ENCODE measurements at regions not wholly inside any gene's neighbourhood (a gene's known extent, or its start where the extent isn't known, plus 50 kb on each side); places are given as distances from the start of the nearest gene placed in this dataset.
"Not testable (repeated sequence)": the region's sequence is repeated elsewhere in the genome, so short reads cannot be mapped to it uniquely, and the experiment has no call there.

DNA sequence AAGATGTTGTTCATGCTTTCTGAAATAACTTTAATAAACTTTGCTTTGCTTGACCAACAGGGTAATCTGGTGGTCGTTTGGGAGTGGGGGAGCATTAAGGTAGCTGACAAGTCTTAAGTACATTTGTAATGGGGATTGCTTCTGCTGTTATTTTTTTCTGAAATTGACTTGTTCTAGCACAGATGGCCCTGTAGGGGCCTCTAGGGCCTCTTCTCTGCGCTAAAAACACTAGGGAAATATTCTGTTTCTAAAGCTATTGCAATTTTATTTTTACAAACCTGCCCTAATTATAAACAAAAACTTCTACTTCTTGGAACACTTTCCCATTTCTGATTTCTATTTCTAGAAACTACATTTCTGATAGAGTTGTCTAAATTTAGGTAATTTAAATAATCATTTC, 191.3 kb upstream of the KCNJ3 start:
- DNase-seq (ENCODE audit: low read depth): no peak

DNA sequence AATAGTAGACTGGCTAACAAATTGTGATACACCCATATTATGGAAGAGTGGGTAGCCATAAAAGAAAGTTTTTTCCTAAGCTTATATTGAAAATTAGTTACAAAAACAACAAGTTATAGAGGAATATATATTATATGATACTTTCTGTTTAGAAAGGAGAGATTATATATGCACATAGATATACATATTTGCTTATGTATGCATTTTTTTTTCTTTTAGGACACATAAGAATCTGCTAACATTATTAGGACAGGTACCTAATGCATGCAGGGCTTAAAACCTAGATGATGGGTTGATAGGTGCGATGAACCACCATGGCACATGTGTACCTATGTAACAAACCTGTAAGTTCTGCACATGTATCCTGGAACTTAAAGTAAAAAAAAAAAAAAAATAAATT, 179.6 kb upstream of the KCNJ3 start:
- no peak for DNase-seq (ENCODE audit: low read depth)

DNA sequence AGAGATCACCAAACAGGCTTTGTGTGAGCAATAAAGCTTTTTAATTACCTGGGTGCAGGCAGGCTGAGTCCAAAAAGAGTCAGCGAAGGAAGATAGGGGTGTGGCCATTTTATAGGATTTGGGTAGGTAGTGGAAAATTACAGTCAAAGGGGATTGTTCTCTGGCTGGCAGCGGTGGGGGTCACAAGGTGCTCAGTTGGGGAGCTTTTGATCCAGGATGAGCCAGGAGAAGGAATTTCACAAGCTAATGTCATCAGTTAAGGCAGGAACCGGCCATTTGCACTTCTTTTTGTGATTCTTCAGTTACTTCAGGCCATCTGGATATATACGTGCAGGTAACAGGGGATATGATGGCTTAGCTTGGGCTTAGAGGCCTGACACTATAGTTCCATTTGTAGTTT, 177.5 kb upstream of the KCNJ3 start:
- not testable (repeated sequence) for DNase-seq (ENCODE audit: low read depth)

DNA sequence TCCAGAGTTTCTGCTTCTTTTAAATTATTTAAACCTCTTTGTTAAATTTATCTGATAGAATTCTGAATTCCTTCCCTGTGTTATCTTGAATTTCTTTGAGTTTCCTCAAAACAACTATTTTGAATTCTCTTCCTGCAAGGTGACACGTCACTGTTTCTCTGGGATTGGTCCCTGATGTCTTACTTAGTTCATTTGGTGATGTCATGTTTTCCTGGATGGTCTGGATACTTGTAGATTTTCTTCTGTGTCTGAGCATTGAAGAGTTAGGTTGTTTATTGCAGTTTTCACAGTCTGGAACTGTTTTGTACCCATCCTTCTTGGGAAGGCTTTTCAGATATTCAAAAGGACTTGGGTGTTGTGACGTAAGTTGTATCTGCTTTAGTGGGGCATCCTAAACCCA, 172.3 kb upstream of the KCNJ3 start:
- no peak for DNase-seq (ENCODE audit: low read depth)

DNA sequence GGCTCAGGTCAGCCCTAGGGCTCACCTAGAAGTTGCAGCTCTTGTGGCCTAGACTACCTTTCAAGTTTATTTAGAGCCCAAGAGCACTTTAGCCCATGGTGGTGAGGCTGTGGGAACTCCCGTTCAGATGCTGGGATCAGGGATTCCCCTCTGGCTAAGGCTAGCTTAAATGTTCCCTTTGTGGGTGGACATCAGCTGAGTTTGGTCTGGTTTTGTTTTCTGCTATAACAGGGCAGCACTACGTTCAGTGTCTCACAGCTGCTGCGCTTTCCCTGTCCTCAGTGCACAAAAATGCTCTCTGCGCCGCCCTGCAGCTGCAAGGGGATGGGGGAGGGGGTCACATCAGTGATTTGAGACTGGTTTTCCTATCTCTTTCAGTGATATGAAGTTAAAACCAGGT, 170.5 kb upstream of the KCNJ3 start:
- DNase-seq (ENCODE audit: low read depth): no peak

DNA sequence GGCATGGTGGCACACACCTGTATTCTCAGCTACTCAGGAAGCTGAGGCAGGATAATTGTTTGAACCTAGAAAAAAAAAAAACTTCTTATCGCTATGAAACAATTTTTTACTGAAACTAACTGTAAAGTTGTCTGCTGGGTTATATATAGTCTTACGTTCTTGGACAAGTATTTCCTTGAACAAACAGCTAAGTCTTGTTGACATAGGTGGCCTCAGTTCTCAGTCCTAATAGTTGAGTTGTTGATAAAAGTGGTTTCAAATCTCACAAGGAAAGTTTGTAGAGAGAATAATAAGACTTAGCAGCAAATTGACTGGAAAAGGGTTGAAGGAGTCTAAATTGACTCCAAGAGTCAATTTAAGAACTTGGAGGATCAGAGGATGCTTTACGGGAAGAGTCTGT, 166.5 kb upstream of the KCNJ3 start:
- no peak for DNase-seq (ENCODE audit: low read depth)

DNA sequence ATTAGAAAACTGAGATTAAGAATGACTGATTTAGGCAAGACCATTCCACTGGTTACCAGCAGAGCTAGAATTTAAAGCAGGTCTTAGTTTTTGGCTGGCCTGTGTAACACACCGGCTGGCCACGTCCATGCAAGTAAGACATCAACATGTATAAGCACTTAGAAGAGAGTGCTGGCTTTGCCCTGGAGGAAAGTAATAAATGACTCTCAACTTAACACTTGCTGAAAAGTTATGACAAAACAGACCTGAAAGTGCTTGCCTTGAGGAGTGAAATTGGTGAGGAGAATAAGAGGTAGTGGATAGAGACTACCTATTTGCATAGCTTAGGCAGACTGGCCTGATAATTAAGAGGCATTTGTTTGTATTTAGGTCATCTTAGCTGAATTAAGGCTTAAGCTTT, 165.7 kb upstream of the KCNJ3 start:
- DNase-seq (ENCODE audit: low read depth): no peak

DNA sequence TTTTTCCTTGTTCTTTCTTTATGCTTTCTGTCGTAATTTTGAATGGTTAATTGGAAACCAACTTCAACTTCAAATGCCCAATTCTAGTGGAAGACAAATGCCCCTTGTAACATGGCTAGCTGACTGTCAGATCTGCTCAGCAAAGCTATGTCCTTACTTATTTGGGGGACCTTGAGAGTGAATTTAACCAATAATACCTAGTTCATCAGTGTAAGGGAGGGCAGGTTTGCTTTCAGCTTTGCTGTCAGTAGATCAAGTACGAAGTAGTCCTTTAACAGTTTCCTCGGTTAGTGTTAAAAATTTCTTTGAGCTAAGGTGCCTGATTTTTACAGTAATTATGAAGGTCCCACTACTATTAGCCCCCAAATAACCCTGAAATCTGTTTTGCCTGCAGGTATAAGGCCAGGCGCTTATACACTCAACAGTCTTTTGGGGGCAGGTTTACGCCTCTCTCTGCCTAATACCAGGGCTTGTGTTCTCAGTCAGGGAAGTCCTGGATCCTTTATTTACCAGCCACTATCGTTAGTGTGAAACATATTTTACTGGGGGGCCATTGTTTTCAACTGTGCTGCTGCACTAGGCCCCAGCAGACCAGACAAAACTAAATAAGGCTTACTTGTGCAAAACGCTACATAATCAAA, 165.1 kb upstream of the KCNJ3 start:
- no peak for DNase-seq (ENCODE audit: low read depth)

DNA sequence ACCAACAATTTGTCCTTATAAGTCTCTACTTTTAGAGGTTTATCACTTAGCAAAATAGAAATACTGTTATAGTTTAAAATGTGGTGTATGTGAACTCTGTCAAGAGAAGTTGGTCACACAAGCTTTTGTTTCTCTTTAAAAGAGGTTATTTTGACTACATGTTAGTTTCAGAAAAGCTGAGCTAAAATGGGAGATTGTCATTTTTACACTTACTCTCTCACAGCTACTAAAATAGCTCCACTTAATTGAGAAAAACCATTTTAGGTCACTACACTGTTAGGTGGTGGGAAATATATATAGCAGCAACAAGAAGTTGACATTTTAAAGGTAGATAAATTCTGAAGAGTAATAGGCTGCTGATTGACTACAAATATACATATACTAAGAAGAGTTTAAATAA, 161.5 kb upstream of the KCNJ3 start:
- DNase-seq (ENCODE audit: low read depth): no peak

DNA sequence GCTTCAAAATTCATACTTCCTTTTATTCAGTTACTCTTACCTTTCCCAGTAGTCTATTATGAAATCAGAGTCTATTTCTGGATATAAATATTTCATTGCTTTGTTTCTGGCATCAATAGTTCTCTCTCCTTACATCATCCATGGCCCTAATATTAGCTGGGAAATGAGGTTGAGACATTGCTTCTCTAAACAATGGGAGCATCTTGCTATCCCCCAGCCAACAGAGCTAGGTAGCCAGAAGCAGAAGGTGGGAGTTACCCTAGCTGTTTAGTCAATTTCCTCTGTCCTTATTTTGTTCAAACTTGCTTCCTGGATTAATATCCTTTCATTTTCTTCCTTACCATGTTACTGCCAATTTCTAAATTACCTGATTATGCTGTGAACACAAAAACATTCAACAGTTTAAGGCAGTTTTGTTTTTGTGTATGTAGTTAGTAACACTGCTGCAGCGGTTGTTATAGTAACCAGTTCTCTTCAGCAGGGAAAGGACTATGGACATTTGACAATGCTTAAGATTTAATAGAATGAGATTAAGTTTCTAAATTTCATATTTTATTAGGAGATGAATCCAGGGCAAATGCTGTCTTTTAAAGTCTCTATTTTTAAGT, 160.5 kb upstream of the KCNJ3 start:
- no peak for DNase-seq (ENCODE audit: low read depth)

DNA sequence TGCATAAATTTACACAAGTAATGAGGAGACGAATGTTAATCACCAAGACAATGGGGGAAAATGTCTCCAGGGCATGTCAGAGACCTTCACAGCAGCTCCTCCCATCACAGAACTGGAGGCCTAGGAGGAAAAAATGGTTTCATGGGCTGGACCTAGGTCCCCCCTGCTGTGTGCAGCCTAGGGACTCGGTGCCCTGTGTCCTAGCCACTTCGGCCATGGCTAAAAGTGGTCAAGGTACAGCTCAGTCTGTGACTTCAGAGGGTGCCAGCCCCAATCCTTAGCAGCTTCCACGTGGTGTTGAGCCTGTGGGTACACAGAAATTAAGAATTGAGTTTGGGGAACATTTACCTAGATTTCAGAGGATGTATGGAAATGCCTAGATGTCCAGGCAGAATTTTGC, 152.2 kb upstream of the KCNJ3 start:
- no peak for DNase-seq (ENCODE audit: low read depth)

DNA sequence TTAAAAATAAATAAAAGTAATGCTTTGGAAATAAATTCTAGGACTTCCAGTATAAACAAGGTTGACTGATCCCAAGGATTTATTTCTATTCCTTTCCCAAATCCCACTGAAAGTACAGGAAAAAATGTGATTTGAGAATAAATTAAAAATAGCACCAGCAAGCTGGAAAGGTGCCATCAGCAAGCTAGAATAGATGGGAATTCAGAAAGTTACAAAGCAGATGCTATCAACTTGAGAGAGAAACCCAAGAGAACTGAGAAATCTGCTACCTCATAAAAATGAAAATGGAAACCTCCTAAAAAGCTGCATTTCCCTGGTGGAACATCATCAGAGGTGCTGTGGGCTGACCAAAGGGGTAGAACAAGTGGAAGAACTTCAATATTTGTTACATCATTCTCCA, 148.6 kb upstream of the KCNJ3 start:
- DNase-seq (ENCODE audit: low read depth): no peak

DNA sequence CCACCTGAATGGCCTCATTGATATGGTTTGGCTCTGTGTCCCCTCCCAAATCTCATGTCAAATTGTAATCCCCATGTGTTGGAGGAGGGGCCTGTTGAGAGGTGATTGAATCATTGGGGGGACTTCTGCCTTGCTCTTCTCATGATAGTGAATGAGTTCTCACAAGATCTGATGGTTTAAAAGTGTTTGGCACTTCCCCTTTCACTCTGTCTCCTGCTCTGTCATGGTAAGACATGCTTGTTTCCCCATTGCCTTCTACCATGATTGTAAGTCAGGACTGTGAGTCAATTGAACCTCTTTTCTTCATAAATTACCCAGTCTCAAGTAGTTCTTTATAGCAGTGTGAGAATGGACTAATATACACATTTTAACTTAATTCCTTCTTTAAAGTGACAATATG, 146.8 kb upstream of the KCNJ3 start:
- DNase-seq (ENCODE audit: low read depth): no peak

DNA sequence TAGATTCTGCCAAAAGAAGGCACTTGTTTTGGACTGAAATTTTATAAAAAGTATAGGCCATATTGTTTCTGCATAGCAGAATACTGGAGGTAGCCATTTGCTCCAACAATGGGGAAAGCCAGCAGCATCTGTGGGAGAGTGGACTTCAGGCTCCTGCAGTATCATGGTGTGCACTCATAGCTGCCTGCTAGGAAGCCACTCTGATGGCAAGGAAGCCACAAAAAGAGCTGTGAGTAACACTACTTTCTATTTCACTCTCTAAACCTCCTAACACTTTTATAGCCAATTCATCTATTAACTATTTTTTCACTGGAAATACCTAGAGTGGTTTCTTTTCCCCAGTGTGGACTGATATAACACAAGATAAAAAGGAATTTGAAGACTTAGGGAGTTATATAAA, 144.4 kb upstream of the KCNJ3 start:
- DNase-seq (ENCODE audit: low read depth): no peak

DNA sequence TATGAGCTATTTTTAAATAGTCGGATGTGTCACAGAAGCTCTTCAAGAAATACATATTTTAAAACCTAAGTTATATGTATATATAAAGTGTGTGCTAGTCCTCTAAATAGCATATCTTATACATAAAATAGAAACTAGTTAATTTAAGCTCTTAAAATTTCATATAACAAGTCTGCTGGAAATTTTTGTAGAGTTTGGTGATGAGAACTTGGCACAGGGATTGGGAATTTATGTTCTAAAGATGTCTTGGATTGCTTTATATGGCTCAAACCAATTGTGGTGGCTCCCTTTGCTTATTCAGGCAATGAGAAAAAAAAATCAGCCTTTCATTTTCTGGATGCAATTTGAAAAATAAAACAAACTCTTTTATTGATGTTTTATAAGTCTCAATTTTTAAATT, 142.8 kb upstream of the KCNJ3 start:
- DNase-seq (ENCODE audit: low read depth): no peak

DNA sequence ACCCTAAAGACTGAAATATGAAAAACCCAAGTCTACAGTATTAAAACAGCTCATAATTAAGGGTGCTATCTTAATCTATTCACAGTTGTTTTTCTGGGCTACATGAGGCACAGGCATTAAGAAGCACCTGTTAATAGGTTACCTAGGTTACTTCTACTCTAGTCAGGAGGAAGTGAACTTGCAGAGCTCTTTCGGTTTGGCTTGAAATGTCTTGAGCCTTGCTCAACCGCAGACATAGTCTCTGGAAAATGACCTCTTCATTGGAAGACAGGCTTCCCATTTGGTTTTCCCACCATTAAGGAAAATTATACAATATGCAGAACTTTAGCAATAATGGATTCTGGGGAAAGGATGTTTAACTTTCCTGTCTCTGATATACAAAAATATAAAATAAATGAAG, 142.3 kb upstream of the KCNJ3 start:
- DNase-seq (ENCODE audit: low read depth): no peak

DNA sequence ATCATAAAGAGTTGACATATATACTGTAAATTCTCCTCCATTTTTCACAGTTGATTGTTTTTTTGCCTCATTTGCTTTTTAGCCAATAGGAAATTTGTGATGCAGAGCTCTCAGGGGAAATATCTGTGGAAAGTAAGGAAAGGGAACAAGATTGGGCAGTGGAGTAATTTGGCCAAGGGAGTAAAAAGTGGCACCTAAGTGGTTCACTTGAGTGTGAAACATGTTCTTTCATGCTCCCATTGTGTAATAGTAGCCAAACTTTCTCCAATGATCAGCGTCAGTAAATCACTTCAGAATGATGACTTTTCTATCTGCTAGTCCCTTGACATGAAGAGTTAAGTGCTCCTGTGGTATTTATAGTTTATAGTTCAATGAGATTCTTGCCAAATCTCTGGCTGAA, 141.9 kb upstream of the KCNJ3 start:
- DNase-seq (ENCODE audit: low read depth): no peak

DNA sequence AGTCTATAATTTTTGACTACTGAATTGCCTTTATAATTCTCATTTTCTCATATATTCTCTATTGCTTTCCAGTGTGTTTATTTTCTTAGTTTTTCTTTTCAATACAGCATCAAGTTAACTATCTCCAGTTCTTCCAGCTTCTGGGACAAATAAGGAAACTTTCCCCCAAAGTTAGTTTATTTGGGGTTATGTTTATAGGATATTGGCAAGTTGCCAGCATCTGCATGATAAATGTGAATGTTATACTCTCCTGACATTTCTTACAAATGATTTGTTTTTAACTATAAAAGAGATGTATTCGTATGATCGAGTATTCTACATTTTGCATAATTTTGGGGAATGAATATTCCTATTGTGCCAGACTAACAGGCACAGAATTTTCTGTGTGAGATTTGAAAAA, 140.6 kb upstream of the KCNJ3 start:
- DNase-seq (ENCODE audit: low read depth): no peak

DNA sequence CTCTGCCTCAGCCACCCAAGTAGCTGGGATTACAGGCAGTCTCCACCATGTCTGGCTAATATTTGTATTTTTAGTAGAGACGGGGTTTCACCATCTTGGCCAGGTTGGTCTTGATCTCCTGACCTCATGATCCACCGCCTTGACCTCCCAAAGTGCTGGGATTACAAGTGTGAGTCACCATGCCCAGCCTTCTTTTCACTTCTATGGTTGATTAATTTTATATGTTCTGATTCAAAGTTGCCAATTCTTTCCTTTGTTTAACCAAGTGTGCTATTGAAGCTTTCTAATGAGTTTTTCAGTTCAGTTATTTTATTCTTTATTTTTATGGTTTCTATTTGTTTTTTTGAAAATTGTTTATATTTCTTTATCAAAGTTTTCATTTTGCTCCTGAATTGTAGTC, 133.1 kb upstream of the KCNJ3 start:
- DNase-seq (ENCODE audit: low read depth): no peak

DNA sequence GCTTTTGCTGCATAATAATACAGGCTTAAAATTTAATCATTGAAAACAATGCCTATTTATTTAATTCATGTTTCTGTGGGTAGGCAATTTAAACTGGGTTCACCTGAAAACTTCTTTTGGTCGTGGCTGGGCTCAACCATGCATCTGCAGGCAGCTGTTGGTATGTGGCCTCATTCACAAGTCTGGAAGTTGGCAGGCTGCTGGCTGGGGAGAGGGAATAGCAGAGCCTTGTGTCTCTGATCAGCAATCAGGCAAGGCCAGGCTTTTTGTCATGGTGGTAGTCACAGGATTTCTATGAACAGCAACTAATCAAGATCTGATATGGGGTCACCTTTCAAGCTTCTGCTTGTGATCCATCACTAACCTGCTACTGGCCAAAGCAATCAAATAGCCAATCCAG, 130.1 kb upstream of the KCNJ3 start:
- no peak for DNase-seq (ENCODE audit: low read depth)

DNA sequence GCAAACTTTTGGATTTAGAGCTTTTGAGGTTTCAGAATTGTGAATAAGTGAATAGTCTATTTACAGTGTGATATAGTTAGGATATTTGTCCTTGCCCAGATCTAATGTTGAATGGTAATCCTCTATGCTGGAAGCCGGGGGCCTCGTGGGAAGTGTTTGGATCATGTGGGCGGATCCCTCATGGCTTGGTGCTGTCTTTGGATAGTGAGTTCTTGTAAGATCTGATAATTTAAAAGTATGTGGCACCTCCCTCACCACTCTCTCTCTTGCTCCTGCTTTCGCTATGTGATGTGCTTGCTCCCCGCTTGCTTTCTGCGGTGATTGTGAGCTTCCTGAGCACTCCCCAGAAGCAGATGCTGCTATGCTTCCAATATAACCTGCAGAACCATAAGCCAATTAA, 128.0 kb upstream of the KCNJ3 start:
- no peak for DNase-seq (ENCODE audit: low read depth)

DNA sequence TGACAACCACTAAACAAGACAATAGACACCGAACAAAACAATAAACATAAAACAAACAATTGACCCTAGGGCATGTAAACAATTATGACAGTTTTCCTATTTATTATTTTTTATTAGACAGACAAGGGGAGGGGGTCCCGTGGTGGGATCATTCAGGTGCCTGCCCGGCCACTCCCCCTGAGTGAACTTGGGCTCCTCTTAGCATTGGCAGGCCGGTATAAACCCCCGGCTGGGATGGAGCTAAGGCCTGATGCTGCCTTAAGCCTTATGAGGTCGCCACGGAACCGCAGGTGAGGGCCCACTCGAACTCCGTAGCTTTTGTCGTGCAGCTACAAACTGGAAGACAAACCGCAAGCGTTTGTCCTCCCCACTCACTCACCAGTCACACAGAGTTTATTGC, 121.8 kb upstream of the KCNJ3 start:
- not testable (repeated sequence) for DNase-seq (ENCODE audit: low read depth)

DNA sequence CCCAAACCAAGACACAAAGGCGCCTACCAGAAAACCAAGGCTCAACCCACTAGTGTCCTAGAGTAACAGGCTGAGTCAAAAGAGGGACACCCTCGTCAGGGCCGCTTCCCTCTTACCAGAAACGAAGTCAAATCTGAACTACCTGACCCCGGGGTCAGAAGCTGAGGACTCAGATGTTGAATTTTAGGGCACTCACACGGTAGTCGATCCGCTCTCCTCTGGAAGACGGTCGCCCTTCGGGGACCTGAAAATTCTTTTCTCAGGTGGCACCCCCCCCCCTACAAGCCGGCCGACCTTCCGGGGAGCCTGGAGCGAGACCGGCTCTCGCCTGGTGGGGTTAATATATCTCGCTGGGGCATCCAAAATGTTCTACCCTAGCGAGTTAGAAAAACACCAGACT, 121.1 kb upstream of the KCNJ3 start:
- no peak for DNase-seq (ENCODE audit: low read depth)

DNA sequence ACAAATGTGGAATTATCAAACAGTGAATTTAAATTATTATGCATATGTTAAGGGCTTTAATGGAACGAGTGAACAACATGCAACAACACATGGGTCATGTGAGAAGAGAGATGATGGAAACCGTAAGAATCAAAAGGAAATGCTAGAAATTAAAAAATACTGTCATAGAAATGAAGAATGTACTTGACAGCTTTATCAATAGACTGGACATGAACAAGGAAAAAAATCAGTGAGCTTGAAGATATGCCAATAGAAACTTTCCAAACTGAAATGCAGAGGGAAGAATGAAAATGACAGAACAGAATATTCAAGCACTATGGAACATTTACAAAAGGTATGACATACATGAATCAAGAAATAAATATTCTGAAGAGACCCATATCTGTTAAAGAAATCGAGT, 117.7 kb upstream of the KCNJ3 start:
- DNase-seq (ENCODE audit: low read depth): no peak

DNA sequence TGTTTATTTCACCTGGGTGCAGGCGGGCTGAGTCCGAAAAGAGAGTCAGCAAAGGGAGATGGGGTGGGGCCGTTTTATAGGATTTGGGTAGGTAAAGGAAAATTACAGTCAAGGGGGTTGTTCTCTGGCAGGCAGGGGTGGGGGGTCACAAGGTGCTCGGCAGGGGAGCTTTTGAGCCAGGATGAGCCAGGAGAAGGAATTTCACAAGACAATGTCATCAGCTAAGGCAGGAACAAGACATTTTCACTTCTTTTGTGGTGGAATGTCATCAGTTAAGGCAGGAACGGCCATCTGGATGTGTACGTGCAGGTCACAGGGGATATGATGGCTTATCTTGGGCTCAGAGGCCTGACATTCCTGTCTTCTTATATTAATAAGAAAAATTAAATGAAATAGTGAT, 115.8 kb upstream of the KCNJ3 start:
- not testable (repeated sequence) for DNase-seq (ENCODE audit: low read depth)
